Mesendoderm (in vitro differentiated cells): ENCODE measurements at regions not wholly inside any gene's neighbourhood (a gene's known extent, or its start where the extent isn't known, plus 50 kb on each side); places are given as distances from the start of the nearest gene placed in this dataset.

Source experiments
- DNase-seq: peaks from one replicate; pipeline ENCODE4 v3.0.0; 2013
- H2AK5ac ChIP-seq: 2 replicates; pipeline ENCODE4 v1.6.1; 2013; ENCODE audit warnings: low read length, inconsistent platforms
- H2BK120ac ChIP-seq: 2 replicates; pipeline ENCODE4 v1.6.1; 2013; ENCODE audit warnings: low read depth, mild to moderate bottlenecking, low read length, moderate library complexity, mixed read lengths
- H2BK15ac ChIP-seq: replicated peaks from 2 replicates; pipeline ENCODE4 v1.6.1; 2013; ENCODE audit warnings: low read depth, mild to moderate bottlenecking, moderate library complexity
- H2BK5ac ChIP-seq: 2 replicates; pipeline ENCODE4 v1.6.1; 2013; ENCODE audit warnings: low read length, inconsistent platforms
- H3K18ac ChIP-seq: 2 replicates; pipeline ENCODE4 v1.6.1; 2013; ENCODE audit warnings: mild to moderate bottlenecking, low read length, mixed read lengths
- H3K23ac ChIP-seq: one replicate; pipeline ENCODE4 v1.6.1; 2013; ENCODE audit warnings: low read length
- H3K27ac ChIP-seq: 2 replicates; pipeline ENCODE4 v1.5.1; 2013; ENCODE audit warnings: low read depth, mild to moderate bottlenecking, inconsistent platforms, low read length, moderate library complexity
- H3K27me3 ChIP-seq: 2 replicates; pipeline ENCODE4 v1.6.1; 2013; ENCODE audit warnings: low read length, control low read depth, mild to moderate bottlenecking, inconsistent platforms; ENCODE audit not compliant: insufficient read depth, poor library complexity
- H3K36me3 ChIP-seq: 2 replicates; pipeline ENCODE4 v1.6.1; 2013; ENCODE audit warnings: low read length, inconsistent platforms; ENCODE audit not compliant: control insufficient read depth, insufficient read depth
- H3K4ac ChIP-seq: one replicate; pipeline ENCODE4 v1.6.1; 2013; ENCODE audit warnings: low read depth, mild to moderate bottlenecking, low read length, moderate library complexity
- H3K4me1 ChIP-seq: 2 replicates; pipeline ENCODE4 v1.6.1; 2013; ENCODE audit warnings: low read depth, low read length, inconsistent platforms; ENCODE audit not compliant: control insufficient read depth
- H3K4me2 ChIP-seq: 2 replicates; pipeline ENCODE4 v1.6.1; 2013; ENCODE audit warnings: low read length
- H3K4me3 ChIP-seq: 2 replicates; pipeline ENCODE4 v1.5.1; 2013; ENCODE audit warnings: mild to moderate bottlenecking, low read length
- H3K56ac ChIP-seq: one replicate; pipeline ENCODE4 v1.6.1; 2013; ENCODE audit warnings: low read length
- H3K79me1 ChIP-seq: 2 replicates; pipeline ENCODE4 v1.6.1; 2013; ENCODE audit warnings: low read length, inconsistent platforms
- H3K79me2 ChIP-seq: 2 replicates; pipeline ENCODE4 v1.6.1; 2013; ENCODE audit warnings: mild to moderate bottlenecking, low read length; ENCODE audit not compliant: control insufficient read depth, insufficient read depth
- H3K9ac ChIP-seq: 2 replicates; pipeline ENCODE4 v1.6.1; 2013; ENCODE audit warnings: low read length, inconsistent platforms
- H4K5ac ChIP-seq: one replicate; pipeline ENCODE4 v1.6.1; 2013; ENCODE audit warnings: low read length
- H4K8ac ChIP-seq: one replicate; pipeline ENCODE4 v1.6.1; 2013; ENCODE audit warnings: low read depth, mild to moderate bottlenecking, control low read depth, low read length, moderate library complexity
- WGBS: extraction: QIAGEN DNeasy Blood & Tissue Kit; methylation state at CpG from one replicate; pipeline ENCODE4 v1.1.7; 2013; ENCODE audit warnings: low lambda C conversion rate, missing lambda C conversion rate; ENCODE audit not compliant: insufficient coverage; ENCODE audit errors: extremely low coverage; 5-methylcytosine and 5-hydroxymethylcytosine counted together

DNA sequence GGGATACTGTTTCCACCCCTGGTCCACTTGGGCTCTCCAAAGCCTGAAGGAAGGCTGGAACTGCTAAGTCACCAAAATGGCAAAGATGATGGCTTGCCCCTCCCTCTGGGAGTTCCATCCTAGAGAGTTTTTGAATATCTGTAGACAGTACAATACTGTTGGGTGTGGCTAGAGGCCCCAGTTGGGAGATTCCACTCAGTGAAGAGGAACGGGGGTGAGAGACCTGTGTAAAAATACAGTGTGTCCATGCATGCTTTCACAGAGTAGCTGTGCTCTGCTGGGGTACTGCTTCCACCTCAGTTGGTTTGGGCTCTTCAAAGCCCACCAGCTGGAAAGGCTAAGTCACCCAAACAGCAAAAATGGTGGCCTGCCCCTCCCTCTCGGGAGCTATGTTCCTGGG is 109.8 kb upstream of the APOOL start:
- Histone ChIP-seq H3K4me1 (no peaks in the 10 kb centered on the region), H4K5ac (no peak overlapping the region), H3K18ac (no peak overlapping the region), H3K4me3 (no peak overlapping the region), H4K8ac (no peak overlapping the region), H3K9ac (no peak overlapping the region), H3K79me2 (no peaks in the 10 kb centered on the region), H3K27me3 (no peaks in the 10 kb centered on the region), H2BK5ac (no peak overlapping the region), H2AK5ac (no peak overlapping the region), H3K4ac (no peak overlapping the region), H3K79me1 (no peaks in the 10 kb centered on the region), H2BK15ac (no peak overlapping the region), H3K27ac (no peak overlapping the region), H3K4me2 (no peak overlapping the region), H3K56ac (no peak overlapping the region), H3K36me3 (no peaks in the 10 kb centered on the region), H3K23ac (no peak overlapping the region), H2BK120ac (no peak overlapping the region)
- WGBS, result no CpG with 5 or more reads among the region's 2 CpGs
- no peak for DNase-seq

DNA sequence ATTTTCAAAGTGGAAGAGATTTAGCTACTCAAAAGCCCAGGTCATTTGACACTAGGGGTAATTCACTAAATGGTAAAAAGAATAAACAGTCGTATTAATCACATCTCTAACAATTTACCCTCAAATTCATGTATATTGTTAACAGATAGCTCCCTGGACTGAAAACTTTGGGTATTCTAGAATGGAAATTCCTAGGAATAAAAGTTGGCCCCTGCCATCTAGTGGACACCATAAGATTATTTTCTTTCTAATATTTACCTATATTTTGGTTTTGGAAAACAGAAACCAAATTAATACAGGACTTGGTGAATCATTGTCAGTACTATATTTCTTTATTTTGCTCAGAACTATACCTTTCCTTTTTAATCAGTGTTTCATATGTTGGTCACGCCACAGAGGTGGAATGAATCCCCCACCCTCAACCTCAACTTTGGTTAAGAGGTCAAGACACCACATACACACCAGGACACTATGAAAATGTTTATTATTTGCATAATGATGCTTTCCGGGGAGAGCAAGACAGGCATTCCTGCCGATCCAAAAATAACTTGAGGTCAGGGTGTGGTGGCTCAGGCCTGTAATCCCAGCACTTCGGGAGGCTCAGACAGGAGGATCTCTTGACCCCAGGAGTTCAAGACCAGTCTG is 96.2 kb upstream of the APOOL start:
- Histone ChIP-seq H3K36me3 (no peaks in the 10 kb centered on the region), H3K79me2 (no peaks in the 10 kb centered on the region), H3K56ac (no peak overlapping the region), H3K23ac (no peak overlapping the region), H3K4me2 (no peak overlapping the region), H2BK120ac (no peak overlapping the region), H2BK5ac (no peak overlapping the region), H2BK15ac (no peak overlapping the region), H3K9ac (no peak overlapping the region), H4K8ac (no peak overlapping the region), H3K4me3 (no peak overlapping the region), H2AK5ac (no peak overlapping the region), H4K5ac (no peak overlapping the region), H3K4me1 (no peaks in the 10 kb centered on the region), H3K4ac (no peak overlapping the region), H3K27me3 (no peaks in the 10 kb centered on the region), H3K27ac (no peak overlapping the region), H3K79me1 (no peaks in the 10 kb centered on the region), H3K18ac (no peak overlapping the region)
- DNase-seq, result peak; percentile 9
- WGBS, result no CpG with 5 or more reads among the region's 5 CpGs

DNA sequence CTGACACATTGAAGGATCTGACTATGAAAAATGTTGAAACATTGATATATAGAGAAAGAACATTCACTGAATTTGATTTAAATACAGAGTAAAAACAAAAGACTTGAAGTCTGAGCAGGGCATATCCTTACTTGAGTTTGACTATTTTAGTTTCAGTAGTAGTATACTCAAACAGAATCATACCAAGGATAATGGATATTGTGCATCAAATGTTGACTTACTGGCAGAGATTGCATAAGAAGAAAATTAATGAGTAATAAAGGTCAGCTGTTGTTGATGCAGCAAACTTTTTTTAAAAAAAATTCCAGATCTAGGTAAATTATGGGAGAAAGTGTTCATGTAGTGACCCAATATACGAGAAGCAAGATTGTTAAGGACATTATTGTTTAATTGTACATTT is 94.5 kb upstream of the APOOL start:
- H3K4me3 ChIP-seq, result no peak overlapping the region
- H3K36me3 ChIP-seq, result no peaks in the 10 kb centered on the region
- no peak overlapping the region for H3K56ac ChIP-seq
- H3K4me1 ChIP-seq, result no peaks in the 10 kb centered on the region
- WGBS, result no CpG with 5 or more reads among the region's 1 CpG
- H3K4ac ChIP-seq, result no peak overlapping the region
- no peaks in the 10 kb centered on the region for H3K79me2 ChIP-seq
- no peak overlapping the region for H3K27ac ChIP-seq
- no peak overlapping the region for H3K23ac ChIP-seq
- no peak overlapping the region for H3K18ac ChIP-seq
- no peak overlapping the region for H3K4me2 ChIP-seq
- no peaks in the 10 kb centered on the region for H3K27me3 ChIP-seq
- H2BK120ac ChIP-seq, result no peak overlapping the region
- H2BK15ac ChIP-seq, result no peak overlapping the region
- H3K9ac ChIP-seq, result no peak overlapping the region
- no peaks in the 10 kb centered on the region for H3K79me1 ChIP-seq
- H4K8ac ChIP-seq, result no peak overlapping the region
- H4K5ac ChIP-seq, result no peak overlapping the region
- no peak overlapping the region for H2AK5ac ChIP-seq
- no peak overlapping the region for H2BK5ac ChIP-seq
- no peak for DNase-seq

DNA sequence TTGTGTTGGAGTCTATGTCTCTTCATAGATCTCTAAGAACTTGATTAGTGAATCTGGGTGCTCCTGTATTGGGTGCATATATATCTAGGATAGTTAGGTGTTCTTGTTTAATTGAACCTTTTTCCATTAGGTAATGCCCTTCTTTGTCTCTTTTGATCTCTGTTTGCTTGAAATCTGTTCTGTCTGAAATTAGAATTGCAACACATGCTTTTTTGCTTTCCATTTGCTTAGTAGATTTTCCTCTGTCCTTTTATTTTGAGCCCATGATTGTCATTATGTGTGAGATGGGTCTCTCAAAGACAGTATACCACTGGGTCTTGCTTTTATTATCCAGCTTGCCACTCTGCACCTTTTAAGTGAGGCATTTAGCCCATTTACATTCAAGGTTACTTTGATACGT is 79.1 kb upstream of the APOOL start:
- Histone ChIP-seq H3K4me1 (no peaks in the 10 kb centered on the region), H4K5ac (no peak overlapping the region), H3K56ac (no peak overlapping the region), H3K4ac (no peak overlapping the region), H3K27ac (no peak overlapping the region), H3K79me2 (no peaks in the 10 kb centered on the region), H3K4me2 (no peak overlapping the region), H3K4me3 (no peak overlapping the region), H3K9ac (no peak overlapping the region), H3K36me3 (no peaks in the 10 kb centered on the region), H2AK5ac (no peak overlapping the region), H3K18ac (no peak overlapping the region), H2BK5ac (no peak overlapping the region), H4K8ac (no peak overlapping the region), H2BK15ac (no peak overlapping the region), H3K27me3 (no peaks in the 10 kb centered on the region), H3K79me1 (no peaks in the 10 kb centered on the region), H3K23ac (no peak overlapping the region), H2BK120ac (no peak overlapping the region)
- DNase-seq, result no peak
- no CpG with 5 or more reads among the region's 1 CpG for WGBS

DNA sequence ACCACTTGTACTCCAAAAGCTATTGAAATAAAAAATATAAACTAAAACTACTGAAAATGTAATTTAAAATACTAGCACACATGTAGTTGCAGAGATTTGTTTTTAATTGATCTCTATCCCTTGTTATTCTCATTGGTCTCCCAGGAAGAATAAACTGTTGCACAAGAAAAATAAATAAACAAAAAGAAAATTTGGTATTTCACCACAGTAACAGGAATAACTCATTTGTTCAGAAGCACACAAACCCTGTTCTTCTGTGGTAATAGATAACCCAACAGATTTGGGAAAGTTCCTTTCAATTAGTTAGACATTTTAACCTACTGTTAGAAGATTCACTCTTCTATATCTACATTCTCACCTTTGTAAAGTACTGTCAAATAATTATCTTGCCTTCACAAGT is 70.9 kb upstream of the APOOL start:
- Histone ChIP-seq H4K5ac (no peak overlapping the region), H3K27me3 (no peaks in the 10 kb centered on the region), H3K4me1 (no peaks in the 10 kb centered on the region), H3K4me2 (no peak overlapping the region), H3K79me2 (no peaks in the 10 kb centered on the region), H2BK5ac (no peak overlapping the region), H3K56ac (no peak overlapping the region), H2BK120ac (no peak overlapping the region), H3K4me3 (no peak overlapping the region), H2BK15ac (no peak overlapping the region), H3K27ac (no peak overlapping the region), H4K8ac (no peak overlapping the region), H3K23ac (no peak overlapping the region), H3K79me1 (no peaks in the 10 kb centered on the region), H2AK5ac (no peak overlapping the region), H3K9ac (no peak overlapping the region), H3K4ac (no peak overlapping the region), H3K36me3 (no peaks in the 10 kb centered on the region), H3K18ac (no peak overlapping the region)
- no peak for DNase-seq

DNA sequence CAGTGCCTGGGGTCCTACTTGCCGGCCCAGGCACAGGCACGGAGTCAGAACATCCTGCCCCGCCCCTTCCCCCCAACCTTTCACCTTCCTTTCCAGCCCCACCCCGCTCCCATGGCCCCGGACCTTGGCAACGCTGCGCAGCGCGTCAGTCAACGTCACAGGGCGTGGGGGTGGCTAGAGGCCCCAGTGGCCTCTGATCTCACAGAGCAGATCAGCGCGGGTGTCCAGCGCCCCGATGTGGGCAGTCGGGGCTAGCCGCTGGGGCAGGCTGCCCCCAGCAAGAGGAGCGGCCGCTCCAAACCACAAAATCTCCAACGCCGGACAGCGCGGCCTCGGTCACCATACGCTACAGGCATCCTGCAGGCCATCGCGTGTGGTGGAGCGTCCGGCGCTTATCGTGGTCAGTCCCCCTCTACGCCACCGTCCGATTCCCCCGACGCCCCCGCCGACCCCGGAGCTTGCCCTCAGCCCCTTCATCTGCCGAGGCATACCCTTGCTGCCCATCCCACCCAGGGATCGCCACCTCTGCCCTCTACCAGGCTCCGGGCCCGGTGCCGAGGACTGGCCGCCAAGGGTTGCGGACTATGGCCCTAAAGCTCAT is 69.6 kb upstream of the APOOL start:
- no peak overlapping the region for H3K27ac ChIP-seq
- no peak overlapping the region for H2AK5ac ChIP-seq
- H4K8ac ChIP-seq, result no peak overlapping the region
- H3K56ac ChIP-seq, result no peak overlapping the region
- no peak overlapping the region for H3K4me2 ChIP-seq
- no peaks in the 10 kb centered on the region for H3K36me3 ChIP-seq
- no peak overlapping the region for H3K4me3 ChIP-seq
- DNase-seq, result no peak
- H3K18ac ChIP-seq, result no peak overlapping the region
- no CpG with 5 or more reads among the region's 46 CpGs for WGBS
- H2BK15ac ChIP-seq, result no peak overlapping the region
- no peak overlapping the region for H2BK5ac ChIP-seq
- no peak overlapping the region for H3K23ac ChIP-seq
- no peak overlapping the region for H2BK120ac ChIP-seq
- no peaks in the 10 kb centered on the region for H3K79me1 ChIP-seq
- H3K79me2 ChIP-seq, result no peaks in the 10 kb centered on the region
- H3K27me3 ChIP-seq, result no peaks in the 10 kb centered on the region
- H3K4ac ChIP-seq, result no peak overlapping the region
- H3K9ac ChIP-seq, result no peak overlapping the region
- no peaks in the 10 kb centered on the region for H3K4me1 ChIP-seq
- H4K5ac ChIP-seq, result no peak overlapping the region
